NCI-H1092 treated with DMSO at 0.1 percent for 48 hours (cell line): ENCODE measurements at regions not wholly inside any gene's neighbourhood (a gene's known extent, or its start where the extent isn't known, plus 50 kb on each side); places are given as distances from the start of the nearest gene placed in this dataset.
"Not testable (repeated sequence)": the region's sequence is repeated elsewhere in the genome, so short reads cannot be mapped to it uniquely, and the experiment has no call there.

Source experiments
- DNase-seq: peaks from one replicate; lab custom pipeline; 2025; lab: John Stamatoyannopoulos, UW

- DNase-seq: no peak
These were observed 239.9 kb upstream of the BTBD3 start for GRCh38 chr20:11677836-11678235.

- DNase-seq: peak; percentile 11
These were observed 235.4 kb upstream of the BTBD3 start for GRCh38 chr20:11682285-11682684.

GRCh38 chr20:11686195-11686594 is 231.5 kb upstream of the BTBD3 start:
- no peak for DNase-seq

DNA sequence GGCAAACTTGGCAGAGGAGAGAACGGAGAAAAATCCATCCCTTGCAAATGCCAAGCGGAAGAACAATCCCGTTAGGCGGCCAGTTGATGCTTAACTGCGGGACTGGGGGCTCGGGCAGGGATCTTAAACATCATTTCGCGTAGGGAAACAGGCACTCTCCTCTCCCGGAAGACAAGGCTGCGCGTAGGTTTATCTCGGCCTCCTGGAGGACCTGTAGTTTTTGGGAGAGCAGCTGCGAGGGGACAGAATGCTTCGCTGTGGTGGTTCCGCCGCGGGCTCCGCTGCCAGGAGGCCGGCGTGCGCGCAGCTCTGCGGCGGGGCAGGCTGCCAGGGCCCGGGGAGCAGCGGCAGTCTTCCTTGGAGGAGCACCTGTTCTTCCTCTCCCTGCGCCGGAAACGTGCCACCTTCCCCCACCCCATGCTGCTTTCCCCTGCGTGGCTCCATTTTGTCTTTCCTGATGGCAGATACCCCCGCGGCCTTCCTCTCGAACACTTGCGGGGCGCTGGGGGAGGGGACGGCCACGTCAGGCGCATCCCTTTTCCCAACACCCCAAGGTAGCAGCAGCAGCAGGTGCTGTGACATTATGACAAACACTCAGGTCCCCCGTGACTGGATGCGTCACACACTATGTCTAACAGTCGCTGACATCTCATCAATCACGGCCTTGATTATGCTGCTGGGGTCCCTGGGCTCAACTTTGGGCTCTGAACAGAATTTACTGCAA is 230.7 kb upstream of the BTBD3 start:
- peak; percentile 92 for DNase-seq

DNA sequence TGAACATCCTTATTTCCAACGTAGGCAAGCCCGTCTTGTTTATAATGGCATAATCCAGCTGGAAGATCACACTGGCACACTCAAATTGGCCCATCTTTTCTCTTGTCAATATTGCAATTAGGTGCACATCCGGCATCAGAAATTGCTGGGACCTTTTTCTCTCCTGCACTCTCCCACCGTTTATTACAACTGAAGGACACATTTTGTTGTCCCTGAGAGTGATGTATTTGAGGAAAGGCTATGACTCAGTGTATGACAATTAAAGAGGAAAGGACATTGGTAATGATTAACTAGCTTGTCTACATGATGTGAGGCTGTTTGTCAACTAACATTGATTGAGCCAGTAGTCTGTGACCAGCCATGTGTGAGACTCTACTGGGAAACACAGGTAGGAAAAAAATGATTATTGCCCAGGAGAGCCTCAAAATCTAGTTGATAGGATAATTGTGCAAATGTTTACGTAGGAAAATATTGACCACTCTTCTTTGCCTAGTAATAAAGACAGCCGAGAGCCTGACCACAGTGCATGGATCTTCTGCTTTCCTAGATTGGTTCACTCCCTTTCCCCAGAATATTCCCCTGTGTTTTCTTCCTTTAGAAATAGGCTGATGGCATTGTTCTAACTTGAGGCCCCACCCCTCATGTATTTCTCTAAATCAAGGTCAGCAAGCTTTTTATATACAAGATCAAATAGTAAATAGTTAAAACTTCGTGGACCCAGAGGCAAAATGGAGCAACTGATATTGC is 230.0 kb upstream of the BTBD3 start:
- peak; percentile 69 for DNase-seq

GRCh38 chr20:11689262-11689661 is 228.4 kb upstream of the BTBD3 start:
- DNase-seq: no peak

DNA sequence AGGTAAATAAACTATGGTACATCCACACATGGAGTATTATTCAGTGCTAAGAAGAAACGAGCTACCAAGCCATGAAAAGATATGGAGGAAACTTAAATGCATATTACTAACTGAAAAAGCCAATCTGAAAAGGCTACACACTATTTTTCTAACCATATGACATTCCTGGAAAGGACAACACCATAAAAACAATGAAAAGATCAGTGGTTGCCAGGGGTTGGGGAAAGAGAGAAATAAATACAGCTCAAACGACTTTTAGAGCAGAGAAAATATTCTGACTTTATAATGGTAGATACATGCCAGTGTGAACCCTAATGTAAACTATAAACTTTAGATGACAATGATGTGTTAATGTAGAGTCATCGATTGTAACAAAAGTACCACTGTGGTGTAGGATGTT is 225.9 kb upstream of the BTBD3 start:
- no peak for DNase-seq

DNA sequence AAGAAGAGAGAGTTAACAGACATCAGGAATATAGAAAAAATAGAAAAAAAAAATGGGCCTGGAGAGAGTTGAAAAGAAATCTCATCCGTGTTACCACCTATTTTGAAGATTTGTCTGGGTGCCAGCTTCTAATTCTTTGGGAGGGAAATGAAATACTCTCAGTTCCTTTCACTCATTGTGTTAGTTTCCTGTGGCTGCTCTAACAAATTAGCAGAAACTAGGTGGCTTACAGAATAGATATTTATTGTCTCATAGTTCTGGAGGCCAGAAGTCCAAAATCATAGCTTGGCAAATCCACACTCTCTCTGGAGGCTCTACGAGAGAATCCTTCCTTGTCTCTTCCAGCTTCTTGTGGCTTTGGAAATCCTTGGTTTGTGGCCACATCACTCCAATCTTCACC is 225.1 kb upstream of the BTBD3 start:
- DNase-seq: no peak

- DNase-seq: no peak
These were observed 223.2 kb upstream of the BTBD3 start for GRCh38 chr20:11694467-11694866.

GRCh38 chr20:11697055-11697454 is 220.6 kb upstream of the BTBD3 start:
- DNase-seq: no peak

DNA sequence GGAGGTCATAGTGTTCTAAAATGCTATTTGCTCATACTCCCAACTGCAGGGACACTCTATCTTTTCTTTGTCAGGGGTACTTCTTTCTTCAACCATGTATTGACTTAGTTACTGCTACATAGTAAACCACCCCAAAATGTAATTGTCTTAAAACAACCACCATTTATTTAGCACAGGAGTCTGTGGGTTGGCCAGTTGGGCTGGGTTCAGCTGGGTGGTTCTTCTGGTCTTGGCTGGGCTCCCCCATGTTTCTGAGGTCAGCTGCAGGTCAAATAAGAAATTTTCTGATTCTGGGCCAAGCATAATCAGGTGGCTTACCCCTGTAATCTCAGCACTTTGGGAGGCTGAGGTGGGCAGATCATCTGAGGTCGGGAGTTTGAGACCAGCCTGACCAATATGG is 220.0 kb upstream of the BTBD3 start:
- no peak for DNase-seq

- DNase-seq: no peak
These were observed 219.6 kb upstream of the BTBD3 start for GRCh38 chr20:11698124-11698523.

- DNase-seq: no peak
These were observed 216.9 kb upstream of the BTBD3 start for GRCh38 chr20:11700831-11701230.

GRCh38 chr20:11702721-11703518 is 214.8 kb upstream of the BTBD3 start:
- DNase-seq: no peak

- DNase-seq: no peak
These were observed 212.2 kb upstream of the BTBD3 start for GRCh38 chr20:11705512-11705911.

DNA sequence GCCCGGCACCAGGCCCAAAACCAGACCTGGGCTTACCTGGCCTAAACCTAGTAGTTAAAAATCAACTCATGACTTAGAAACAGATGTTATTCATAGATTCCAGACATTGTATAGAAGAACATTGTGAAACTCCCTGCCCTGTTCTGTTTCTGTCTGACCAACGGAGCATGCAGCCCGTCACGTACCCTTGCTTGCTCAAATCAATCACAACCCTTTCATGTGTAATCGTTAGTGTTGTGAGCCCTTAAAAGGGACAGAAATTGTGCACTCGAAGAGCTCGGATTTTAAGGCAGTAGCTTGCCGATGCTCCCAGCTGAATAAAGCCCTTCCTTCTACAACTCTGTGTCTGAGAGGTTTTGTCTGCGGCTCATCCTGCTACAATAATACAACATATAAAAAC is 209.5 kb upstream of the BTBD3 start:
- DNase-seq: not testable (repeated sequence)

DNA sequence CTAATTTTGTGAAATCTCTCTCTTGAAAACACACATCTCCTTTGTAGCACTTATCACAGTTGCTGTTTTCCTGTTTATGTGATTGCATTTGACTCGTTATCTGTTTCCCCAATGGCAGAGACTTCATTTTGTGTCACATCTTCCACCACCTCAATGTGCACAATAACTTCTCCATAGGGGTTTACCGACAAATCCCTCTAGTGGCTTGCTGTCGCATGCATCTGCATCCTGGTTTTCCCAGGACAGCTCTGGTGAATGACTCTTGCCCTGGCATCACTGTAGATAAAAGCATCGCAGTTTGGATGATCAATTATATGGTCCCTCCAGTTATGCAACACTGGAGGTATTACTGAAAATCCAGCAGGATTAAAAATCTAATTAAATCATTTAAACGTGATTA is 206.5 kb upstream of the BTBD3 start:
- DNase-seq: no peak

GRCh38 chr20:11712639-11713160 is 205.0 kb upstream of the BTBD3 start:
- no peak for DNase-seq

- DNase-seq: no peak
These were observed 202.8 kb upstream of the BTBD3 start for GRCh38 chr20:11714886-11715285.

DNA sequence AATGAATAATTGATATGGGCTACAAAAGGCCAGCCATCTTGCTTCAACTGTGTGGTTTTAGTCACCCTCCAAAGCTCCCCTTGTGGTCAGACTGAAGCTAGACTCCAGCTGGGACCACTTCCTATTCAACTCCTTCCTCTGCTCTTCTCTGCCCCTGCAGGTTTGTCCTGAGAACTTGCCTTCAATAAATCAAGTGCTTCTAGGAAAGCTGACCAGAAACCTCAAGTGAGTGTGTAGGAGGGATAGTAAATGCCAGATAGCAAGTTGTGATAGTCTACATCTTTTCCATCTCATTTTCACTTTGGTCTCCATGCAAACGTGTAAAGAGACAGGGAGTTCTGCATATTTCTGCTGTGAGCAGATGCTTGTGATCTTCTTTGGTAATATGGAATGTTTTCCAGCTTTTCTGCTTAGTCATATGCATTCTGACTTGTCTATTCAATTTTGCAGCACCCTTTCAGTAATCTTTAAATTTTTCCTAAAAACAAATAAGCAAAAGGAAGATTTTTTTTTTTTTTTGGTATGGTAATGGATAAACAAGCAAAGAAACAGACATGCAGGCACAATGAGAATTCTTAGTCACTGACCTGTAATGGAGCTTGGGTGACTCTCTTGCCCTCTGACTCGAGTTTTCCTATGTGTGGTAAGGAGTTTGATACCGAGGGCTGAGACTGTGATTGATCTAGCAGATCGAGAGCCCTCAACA is 201.3 kb upstream of the BTBD3 start:
- peak; percentile 26 for DNase-seq

- no peak for DNase-seq
These were observed 200.8 kb upstream of the BTBD3 start for GRCh38 chr20:11716945-11717248.

GRCh38 chr20:11717562-11717961 is 200.1 kb upstream of the BTBD3 start:
- DNase-seq: no peak
